ENCODE measurements at regions not wholly inside any gene's neighbourhood (a gene's known extent, or its start where the extent isn't known, plus 50 kb on each side); places are given as distances from the start of the nearest gene placed in this dataset.

GRCh38 chr14:53461858-53462257, 308.7 kb upstream of the DDHD1 start:
- DNase-seq: no peak
- no peaks in the 10 kb centered on the region for H3K36me3 ChIP-seq
- peaks cover 14% of the 10 kb centered on the region for H3K4me1 ChIP-seq
- H3K27ac ChIP-seq (replicated peaks): no peak overlapping the region
- intact Hi-C loops (cut with micrococcal nuclease): no loop called here
- no peaks in the 10 kb centered on the region for H3K27me3 ChIP-seq (ENCODE audit: low read depth)
- peaks cover 5% of the 10 kb centered on the region for H3K9me3 ChIP-seq (replicated peaks)
- no peak overlapping the region for H3K4me3 ChIP-seq
- TF ChIP-seq, protein P1, sequence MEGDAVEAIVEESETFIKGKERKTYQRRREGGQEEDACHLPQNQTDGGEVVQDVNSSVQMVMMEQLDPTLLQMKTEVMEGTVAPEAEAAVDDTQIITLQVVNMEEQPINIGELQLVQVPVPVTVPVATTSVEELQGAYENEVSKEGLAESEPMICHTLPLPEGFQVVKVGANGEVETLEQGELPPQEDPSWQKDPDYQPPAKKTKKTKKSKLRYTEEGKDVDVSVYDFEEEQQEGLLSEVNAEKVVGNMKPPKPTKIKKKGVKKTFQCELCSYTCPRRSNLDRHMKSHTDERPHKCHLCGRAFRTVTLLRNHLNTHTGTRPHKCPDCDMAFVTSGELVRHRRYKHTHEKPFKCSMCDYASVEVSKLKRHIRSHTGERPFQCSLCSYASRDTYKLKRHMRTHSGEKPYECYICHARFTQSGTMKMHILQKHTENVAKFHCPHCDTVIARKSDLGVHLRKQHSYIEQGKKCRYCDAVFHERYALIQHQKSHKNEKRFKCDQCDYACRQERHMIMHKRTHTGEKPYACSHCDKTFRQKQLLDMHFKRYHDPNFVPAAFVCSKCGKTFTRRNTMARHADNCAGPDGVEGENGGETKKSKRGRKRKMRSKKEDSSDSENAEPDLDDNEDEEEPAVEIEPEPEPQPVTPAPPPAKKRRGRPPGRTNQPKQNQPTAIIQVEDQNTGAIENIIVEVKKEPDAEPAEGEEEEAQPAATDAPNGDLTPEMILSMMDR (IDR thresholded peaks at IDR 0.05; ENCODE audit: borderline replicate concordance): no peak

DNA sequence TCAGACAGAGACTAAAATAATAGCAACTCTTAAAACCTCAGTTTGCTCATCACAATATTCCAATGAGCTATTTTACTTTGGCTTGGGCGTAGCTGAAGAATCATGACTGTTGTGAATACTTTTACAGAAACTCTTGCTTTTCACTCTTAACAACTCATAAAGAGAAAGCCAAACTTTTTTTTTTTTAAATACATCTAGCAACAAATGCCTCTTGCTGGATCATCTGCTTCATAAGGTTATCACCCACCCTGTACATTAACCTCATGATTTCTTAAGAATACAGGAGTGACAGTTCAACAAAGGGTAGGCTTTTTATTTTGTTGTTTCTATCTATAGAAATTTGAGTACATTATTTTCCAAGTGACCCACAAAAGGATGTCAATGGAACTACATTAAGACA, 307.4 kb upstream of the DDHD1 start:
- intact Hi-C loops (cut with micrococcal nuclease): no loop called here
- H3K36me3 ChIP-seq: no peaks in the 10 kb centered on the region
- no peak for DNase-seq
- H3K4me3 ChIP-seq: no peak overlapping the region
- H3K9me3 ChIP-seq (replicated peaks): no peaks in the 10 kb centered on the region
- peaks cover 14% of the 10 kb centered on the region for H3K4me1 ChIP-seq
- TF ChIP-seq, protein P1 (IDR thresholded peaks at IDR 0.05; ENCODE audit: borderline replicate concordance): no peak
- H3K27me3 ChIP-seq (ENCODE audit: low read depth): no peaks in the 10 kb centered on the region
- H3K27ac ChIP-seq (replicated peaks): no peak overlapping the region

GRCh38 chr14:53458368-53458814, 305.3 kb upstream of the DDHD1 start:
- Histone ChIP-seq H3K27ac (replicated peaks) (no peak overlapping the region), H3K27me3 (ENCODE audit: low read depth) (no peaks in the 10 kb centered on the region), H3K4me1 (peaks cover 14% of the 10 kb centered on the region), H3K4me3 (no peak overlapping the region), H3K9me3 (replicated peaks) (no peaks in the 10 kb centered on the region), H3K36me3 (no peaks in the 10 kb centered on the region)
- intact Hi-C loops (cut with micrococcal nuclease): no loop called here
- no peak for DNase-seq
- TF ChIP-seq, protein P1 (IDR thresholded peaks at IDR 0.05; ENCODE audit: borderline replicate concordance): no peak

DNA sequence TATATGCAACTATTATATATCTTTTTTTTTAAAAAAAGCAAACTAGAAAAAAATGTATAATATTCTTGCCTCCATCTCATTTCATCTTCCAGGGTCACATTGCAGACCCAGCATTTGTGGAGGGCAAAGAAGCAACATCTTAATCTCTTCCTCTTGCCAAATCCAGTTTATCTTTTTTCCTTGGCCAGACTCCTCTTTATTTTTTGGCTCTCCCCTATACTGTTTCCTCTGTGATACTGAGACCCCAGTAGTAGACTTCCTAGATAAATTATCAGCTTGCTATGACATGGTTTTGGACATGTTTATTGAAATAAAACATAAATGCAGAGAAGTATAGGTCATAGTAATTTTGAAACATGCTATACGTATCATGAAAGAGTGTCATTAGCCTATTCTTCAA, 303.8 kb upstream of the DDHD1 start:
- no peak overlapping the region for H3K4me3 ChIP-seq
- H3K27me3 ChIP-seq (ENCODE audit: low read depth): no peaks in the 10 kb centered on the region
- intact Hi-C loops (cut with micrococcal nuclease): no loop called here
- no peak overlapping the region for H3K27ac ChIP-seq (replicated peaks)
- TF ChIP-seq, protein P1 (IDR thresholded peaks at IDR 0.05; ENCODE audit: borderline replicate concordance): no peak
- H3K4me1 ChIP-seq: peaks cover 11% of the 10 kb centered on the region
- H3K36me3 ChIP-seq: no peaks in the 10 kb centered on the region
- H3K9me3 ChIP-seq (replicated peaks): no peaks in the 10 kb centered on the region
- no peak for DNase-seq

DNA sequence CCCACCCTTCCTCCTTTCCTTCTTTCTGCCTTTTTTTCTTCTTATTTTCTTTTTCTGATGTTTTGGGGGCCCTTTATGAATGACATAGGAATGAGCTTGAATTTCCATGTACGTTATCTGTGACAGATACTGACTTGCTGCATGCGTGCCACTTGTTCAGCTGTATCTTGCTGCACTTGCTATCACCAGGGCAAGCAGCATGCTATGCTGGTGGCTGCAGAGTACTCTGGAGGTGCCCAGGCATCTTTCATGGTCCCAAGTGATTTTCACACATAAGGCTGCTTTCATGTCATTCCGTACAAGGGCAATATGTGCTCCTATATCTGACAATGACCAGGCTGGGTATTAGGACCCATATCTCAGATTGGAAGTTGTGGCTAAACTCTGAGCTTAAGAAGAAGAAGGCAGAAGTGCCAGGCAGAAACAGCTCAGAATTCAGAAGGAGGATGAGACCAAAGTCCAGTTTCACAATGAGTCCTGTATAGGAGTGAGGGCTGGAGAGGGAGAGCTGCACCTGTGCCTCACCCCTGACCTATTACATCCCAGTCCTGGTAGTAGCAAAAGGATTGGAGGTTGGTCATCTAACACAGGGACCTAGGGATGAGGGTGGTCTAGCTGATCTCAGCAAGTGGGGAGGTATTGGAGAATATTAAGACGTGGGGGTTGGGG, 299.0 kb upstream of the DDHD1 start:
- Histone ChIP-seq H3K36me3 (no peaks in the 10 kb centered on the region), H3K27ac (replicated peaks) (no peak overlapping the region), H3K4me1 (no peaks in the 10 kb centered on the region), H3K27me3 (ENCODE audit: low read depth) (no peaks in the 10 kb centered on the region), H3K4me3 (no peak overlapping the region), H3K9me3 (replicated peaks) (no peaks in the 10 kb centered on the region)
- intact Hi-C loops (cut with micrococcal nuclease): no loop called here
- TF ChIP-seq, protein P1 (IDR thresholded peaks at IDR 0.05; ENCODE audit: borderline replicate concordance): no peak
- no peak for DNase-seq

Data from left ventricle myocardium inferior (tissue), 1 donor.